CD4-positive, alpha-beta T cell treated with Interferon alpha-2 for 1 hour (primary cell): ENCODE measurements at regions not wholly inside any gene's neighbourhood (a gene's known extent, or its start where the extent isn't known, plus 50 kb on each side); places are given as distances from the start of the nearest gene placed in this dataset.

ENCODE experiments used
- DNase-seq, 2 donors: peaks; one replicate each; pipeline ENCODE4 v3.0.0-alpha.2; 2020 to 2022

GRCh38 chr1:219993554-219994433 is 52.5 kb downstream of the EPRS1 start:
- DNase-seq, result no peak

DNA sequence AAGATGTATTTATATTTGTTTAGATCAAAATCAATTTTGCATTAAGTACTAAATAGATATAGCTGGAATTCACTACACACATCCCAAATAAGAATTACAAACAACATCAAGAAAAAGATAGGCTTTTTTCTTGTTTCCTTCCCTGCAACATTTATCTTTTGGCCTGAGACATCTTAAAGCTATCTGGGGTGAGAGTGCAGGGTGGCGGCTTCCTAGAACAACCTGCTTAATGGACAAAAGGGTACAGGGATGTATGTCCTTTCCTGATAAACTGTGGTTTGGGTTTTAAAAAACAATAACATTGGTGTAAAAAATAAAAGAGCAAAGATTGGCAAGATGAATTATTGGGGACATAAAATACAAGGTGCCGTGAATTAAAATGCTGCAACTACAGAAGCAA is 54.4 kb downstream of the EPRS1 start:
- no peak for DNase-seq

DNA sequence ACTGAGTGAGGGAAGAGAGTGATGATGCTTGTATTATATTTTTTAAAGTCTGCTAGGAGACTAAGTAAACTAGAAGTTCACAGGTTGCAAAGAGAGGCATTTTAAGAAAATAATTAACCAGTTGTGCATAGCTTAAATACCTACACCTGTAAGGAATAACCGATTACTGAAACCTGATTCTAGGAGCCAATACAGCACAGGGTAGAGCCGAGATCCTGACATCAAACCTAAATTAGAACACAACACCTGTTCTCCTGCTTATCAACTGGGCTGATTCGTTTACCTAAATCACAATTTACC is 54.8 kb downstream of the EPRS1 start:
- DNase-seq, result no peak

GRCh38 chr1:219990782-219991510 is 55.4 kb downstream of the EPRS1 start:
- peak in 1 of 2 donors; percentile 29 for DNase-seq

DNA sequence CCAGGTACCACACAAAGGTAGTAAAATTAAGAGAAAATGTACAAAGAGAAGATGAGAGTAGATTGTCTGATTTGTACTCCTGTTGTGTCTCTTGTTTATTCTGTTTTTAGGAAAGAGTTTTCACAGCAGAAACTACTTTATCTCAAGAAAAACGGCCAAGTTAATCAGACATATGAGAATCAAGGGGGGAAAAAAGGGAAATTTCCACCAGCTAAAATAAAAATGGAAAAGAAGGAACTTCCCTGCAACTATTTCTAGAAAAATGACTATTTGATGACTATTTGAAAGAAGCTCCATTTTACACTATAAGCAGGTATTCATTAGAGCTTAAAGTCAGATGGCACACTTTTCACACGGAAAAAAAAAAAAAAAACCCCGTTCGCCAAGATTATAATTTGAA is 56.5 kb downstream of the EPRS1 start:
- no peak for DNase-seq

- DNase-seq, result no peak
Measured at GRCh38 chr1:219988818-219989217, 57.5 kb downstream of the EPRS1 start.

DNA sequence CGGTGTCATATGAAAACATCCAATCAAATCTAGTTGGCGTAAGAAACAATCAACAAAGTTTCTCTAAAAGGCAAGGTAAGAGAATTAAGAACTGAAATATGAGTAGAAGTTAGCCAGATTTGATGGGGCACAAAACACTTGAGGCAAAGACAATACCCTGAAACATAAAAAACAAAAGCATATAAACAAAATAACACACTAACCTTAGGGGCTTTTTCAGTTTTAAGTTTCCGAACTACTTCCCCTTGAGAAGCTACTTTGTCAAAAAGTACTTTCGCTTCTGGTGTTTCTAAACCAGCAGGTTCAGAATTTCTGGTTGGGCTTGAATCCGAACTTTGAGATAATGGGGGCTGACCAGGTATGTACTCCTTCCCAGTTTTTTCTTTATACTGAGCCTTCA is 57.9 kb downstream of the EPRS1 start:
- DNase-seq, result no peak

DNA sequence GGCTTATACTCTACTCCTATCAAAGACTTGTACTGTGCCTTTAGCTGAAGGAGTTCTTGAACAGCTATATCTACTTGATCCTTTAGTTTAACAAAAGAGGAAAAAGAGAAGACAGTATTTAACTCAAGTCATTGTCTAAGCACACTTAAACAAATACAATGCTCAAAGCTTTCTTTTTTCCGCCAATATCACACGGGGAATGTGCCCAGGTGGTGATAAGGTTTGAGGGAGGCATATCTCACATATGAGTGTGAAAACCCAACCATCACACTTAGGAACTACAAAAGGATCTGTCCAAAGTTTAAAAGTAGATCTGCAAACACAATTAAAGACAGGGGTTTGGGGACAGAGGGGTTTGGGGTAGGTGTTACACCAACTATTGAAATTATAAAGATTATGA is 59.0 kb upstream of the SLC30A10 start:
- no peak for DNase-seq

- DNase-seq, result no peak
Measured at GRCh38 chr1:219985169-219985568, 56.8 kb upstream of the SLC30A10 start.
